HG02678 (cell line): ENCODE measurements at regions not wholly inside any gene's neighbourhood (a gene's known extent, or its start where the extent isn't known, plus 50 kb on each side); places are given as distances from the start of the nearest gene placed in this dataset.
"Not testable (repeated sequence)": the region's sequence is repeated elsewhere in the genome, so short reads cannot be mapped to it uniquely, and the experiment has no call there.

Experiments
- ATAC-seq: cut with Tn5 transposase; IDR thresholded peaks from one replicate; pipeline ENCODE4 v1.9.1; 2021; ENCODE audit warnings: mild to moderate bottlenecking, moderate library complexity; ENCODE audit not compliant: unreplicated experiment

GRCh38 chr16:63896383-63897109 is 1225.3 kb downstream of the CDH11 start:
- ATAC-seq = no peak

- ATAC-seq = no peak
These were observed 1231.1 kb downstream of the CDH11 start for GRCh38 chr16:63890723-63891122.

- no peak for ATAC-seq
These were observed 1231.8 kb downstream of the CDH11 start for GRCh38 chr16:63890081-63890480.

- no peak for ATAC-seq
These were observed 1238.8 kb downstream of the CDH11 start for GRCh38 chr16:63883091-63883490.

- no peak for ATAC-seq
These were observed 1239.3 kb downstream of the CDH11 start for GRCh38 chr16:63882576-63882975.

- no peak for ATAC-seq
These were observed 1240.9 kb downstream of the CDH11 start for GRCh38 chr16:63880948-63881347.

GRCh38 chr16:63877401-63877800 is 1244.5 kb downstream of the CDH11 start:
- ATAC-seq = no peak

GRCh38 chr16:63876103-63876502 is 1245.8 kb downstream of the CDH11 start:
- no peak for ATAC-seq

- not testable (repeated sequence) for ATAC-seq
These were observed 1261.2 kb downstream of the CDH11 start for GRCh38 chr16:63860700-63861099.

GRCh38 chr16:63856537-63856936 is 1265.3 kb downstream of the CDH11 start:
- no peak for ATAC-seq

- ATAC-seq = no peak
These were observed 1270.9 kb downstream of the CDH11 start for GRCh38 chr16:63850979-63851378.

- ATAC-seq = no peak
These were observed 1280.6 kb downstream of the CDH11 start for GRCh38 chr16:63841271-63841670.

- ATAC-seq = no peak
These were observed 1291.8 kb downstream of the CDH11 start for GRCh38 chr16:63830061-63830460.

- ATAC-seq = no peak
These were observed 1299.0 kb downstream of the CDH11 start for GRCh38 chr16:63822818-63823217.

- ATAC-seq = no peak
These were observed 1305.6 kb downstream of the CDH11 start for GRCh38 chr16:63816276-63816675.

- no peak for ATAC-seq
These were observed 1308.0 kb downstream of the CDH11 start for GRCh38 chr16:63813862-63814261.

GRCh38 chr16:63808730-63809129 is 1313.1 kb downstream of the CDH11 start:
- ATAC-seq = no peak

GRCh38 chr16:63806794-63807506 is 1314.9 kb downstream of the CDH11 start:
- no peak for ATAC-seq

GRCh38 chr16:63804126-63804525 is 1317.7 kb downstream of the CDH11 start:
- ATAC-seq = no peak

- no peak for ATAC-seq
These were observed 1332.3 kb downstream of the CDH11 start for GRCh38 chr16:63789603-63790002.

- no peak for ATAC-seq
These were observed 1334.8 kb downstream of the CDH11 start for GRCh38 chr16:63787014-63787413.

- no peak for ATAC-seq
These were observed 1336.7 kb downstream of the CDH11 start for GRCh38 chr16:63785170-63785569.
